Kidney epithelial cell (primary cell): ENCODE measurements at regions not wholly inside any gene's neighbourhood (a gene's known extent, or its start where the extent isn't known, plus 50 kb on each side); places are given as distances from the start of the nearest gene placed in this dataset.
"Not testable (repeated sequence)": the region's sequence is repeated elsewhere in the genome, so short reads cannot be mapped to it uniquely, and the experiment has no call there.

Experiments
- DNase-seq: peaks from one replicate; pipeline ENCODE4 v3.0.0-alpha.2; 2010; ENCODE audit warnings: low read depth
- H3K27me3 ChIP-seq: 2 replicates; pipeline ENCODE4 v1.6.0; 2011; ENCODE audit warnings: low read length; ENCODE audit not compliant: control insufficient read depth, insufficient read depth
- H3K36me3 ChIP-seq: 2 replicates; pipeline ENCODE4 v1.5.1; 2011; ENCODE audit warnings: low read length; ENCODE audit not compliant: control insufficient read depth, insufficient read depth
- H3K4me3 ChIP-seq: 2 replicates; pipeline ENCODE4 v1.5.1; 2011; ENCODE audit warnings: low read depth, mild to moderate bottlenecking, control low read depth, low read length
- CTCF ChIP-seq: IDR thresholded peaks from 2 replicates; pipeline ENCODE4 v1.5.1; 2011; ENCODE audit warnings: mild to moderate bottlenecking, moderate library complexity, low read length, control low read depth, inconsistent platforms; ENCODE audit not compliant: insufficient read depth, poor library complexity, severe bottlenecking

- H3K4me3 ChIP-seq = no peak overlapping the region
- TF ChIP-seq CTCF = no peak
Observed at GRCh38 chr6:165843121-165843520, 180.1 kb upstream of the PDE10A start.

GRCh38 chr6:165842281-165842936 lies 179.4 kb upstream of the PDE10A start:
- no peak for TF ChIP-seq CTCF
- H3K27me3 ChIP-seq = peaks cover 2% of the 10 kb centered on the region
- H3K36me3 ChIP-seq = no peaks in the 10 kb centered on the region
- H3K4me3 ChIP-seq = no peak overlapping the region
- DNase-seq = no peak

More at GRCh38 chr6:165843121-165843520, 180.1 kb upstream of the PDE10A start:
- Histone ChIP-seq H3K36me3 (no peaks in the 10 kb centered on the region), H3K27me3 (peaks cover 2% of the 10 kb centered on the region)
- DNase-seq = no peak

- DNase-seq = no peak
- TF ChIP-seq CTCF = no peak
- peaks cover 2% of the 10 kb centered on the region for H3K27me3 ChIP-seq
- no peaks in the 10 kb centered on the region for H3K36me3 ChIP-seq
- no peak overlapping the region for H3K4me3 ChIP-seq
Observed at GRCh38 chr6:165841153-165841558, 178.1 kb upstream of the PDE10A start.

GRCh38 chr6:165837948-165838745 lies 175.1 kb upstream of the PDE10A start:
- no peak for DNase-seq
- Histone ChIP-seq H3K36me3 (no peaks in the 10 kb centered on the region), H3K27me3 (peaks cover 5% of the 10 kb centered on the region), H3K4me3 (no peak overlapping the region)
- TF ChIP-seq CTCF = no peak

- not testable (repeated sequence) for H3K27me3 ChIP-seq, H3K36me3 ChIP-seq, H3K4me3 ChIP-seq, DNase-seq
Observed at GRCh38 chr6:165836648-165837047, 173.6 kb upstream of the PDE10A start.

GRCh38 chr6:165835410-165835851 lies 172.4 kb upstream of the PDE10A start:
- DNase-seq = no peak
- H3K36me3 ChIP-seq = no peaks in the 10 kb centered on the region
- H3K27me3 ChIP-seq = peaks cover 5% of the 10 kb centered on the region
- no peak overlapping the region for H3K4me3 ChIP-seq
- no peak for TF ChIP-seq CTCF
